ENCODE measurements at regions not wholly inside any gene's neighbourhood (a gene's known extent, or its start where the extent isn't known, plus 50 kb on each side); places are given as distances from the start of the nearest gene placed in this dataset.
"Not testable (repeated sequence)": the region's sequence is repeated elsewhere in the genome, so short reads cannot be mapped to it uniquely, and the experiment has no call there.

DNA sequence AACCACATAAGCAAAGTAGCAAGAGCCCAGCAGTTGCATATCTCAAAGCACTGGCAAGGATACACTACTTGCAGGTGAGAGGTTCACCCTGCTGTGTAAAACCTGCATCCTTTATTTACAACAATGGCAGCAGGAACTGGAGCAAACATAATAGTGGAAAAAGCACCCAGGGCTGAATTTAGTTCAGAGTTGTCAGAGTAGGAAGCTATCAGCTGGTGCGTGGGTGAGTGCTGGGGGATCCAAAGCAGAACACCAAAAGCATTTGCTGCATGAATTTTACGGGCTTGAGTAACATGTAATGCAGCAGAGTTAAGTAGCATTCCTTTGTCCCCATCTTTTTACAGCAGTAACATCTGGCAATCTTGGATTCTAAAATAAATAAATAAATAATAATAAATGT, 73.5 kb upstream of the SRD5A2 start:
- intact Hi-C loops (cut with DNase I; ENCODE audit: low total_unique reads), result no loop called here
- 75 to 79% methylated on average over 2 of the region's 2 CpGs for WGBS, 2 donors
- Histone ChIP-seq H3K9me3 (no peaks in the 10 kb centered on the region), H3K27me3 (no peaks in the 10 kb centered on the region), H3K27ac (no peak overlapping the region), H3K36me3 (ENCODE audit: low read depth, missing control alignments) (no peaks in the 10 kb centered on the region), H3K4me1 (no peaks in the 10 kb centered on the region), H3K4me3 (no peak overlapping the region)
- TF ChIP-seq, protein P1, sequence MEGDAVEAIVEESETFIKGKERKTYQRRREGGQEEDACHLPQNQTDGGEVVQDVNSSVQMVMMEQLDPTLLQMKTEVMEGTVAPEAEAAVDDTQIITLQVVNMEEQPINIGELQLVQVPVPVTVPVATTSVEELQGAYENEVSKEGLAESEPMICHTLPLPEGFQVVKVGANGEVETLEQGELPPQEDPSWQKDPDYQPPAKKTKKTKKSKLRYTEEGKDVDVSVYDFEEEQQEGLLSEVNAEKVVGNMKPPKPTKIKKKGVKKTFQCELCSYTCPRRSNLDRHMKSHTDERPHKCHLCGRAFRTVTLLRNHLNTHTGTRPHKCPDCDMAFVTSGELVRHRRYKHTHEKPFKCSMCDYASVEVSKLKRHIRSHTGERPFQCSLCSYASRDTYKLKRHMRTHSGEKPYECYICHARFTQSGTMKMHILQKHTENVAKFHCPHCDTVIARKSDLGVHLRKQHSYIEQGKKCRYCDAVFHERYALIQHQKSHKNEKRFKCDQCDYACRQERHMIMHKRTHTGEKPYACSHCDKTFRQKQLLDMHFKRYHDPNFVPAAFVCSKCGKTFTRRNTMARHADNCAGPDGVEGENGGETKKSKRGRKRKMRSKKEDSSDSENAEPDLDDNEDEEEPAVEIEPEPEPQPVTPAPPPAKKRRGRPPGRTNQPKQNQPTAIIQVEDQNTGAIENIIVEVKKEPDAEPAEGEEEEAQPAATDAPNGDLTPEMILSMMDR (IDR thresholded peaks at IDR 0.05), result no peak
- no peak for TF ChIP-seq POLR2A (IDR thresholded peaks at IDR 0.05)
- DNase-seq, result no peak

DNA sequence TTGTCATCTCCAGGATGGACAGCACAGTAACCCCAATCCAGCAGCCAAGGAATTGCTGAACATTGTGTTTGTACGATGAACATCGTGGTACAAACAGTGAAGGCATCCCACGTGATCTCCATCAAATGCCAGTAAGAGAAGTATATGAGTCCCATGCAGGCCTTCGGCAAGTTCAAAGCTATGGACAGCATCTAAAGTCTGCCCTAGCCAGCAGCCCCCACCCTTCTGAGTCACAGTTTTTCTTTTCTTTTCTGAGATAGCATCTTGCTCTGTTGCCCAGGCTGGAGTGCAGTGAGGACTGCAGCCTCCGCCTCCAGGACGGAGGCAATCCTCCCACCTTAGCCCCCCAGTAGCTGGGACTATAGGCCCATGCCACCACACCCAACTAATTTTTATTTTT, 71.0 kb upstream of the SRD5A2 start:
- Histone ChIP-seq H3K36me3 (ENCODE audit: low read depth, missing control alignments) (no peaks in the 10 kb centered on the region), H3K4me3 (no peak overlapping the region), H3K9me3 (no peaks in the 10 kb centered on the region), H3K27me3 (no peaks in the 10 kb centered on the region), H3K4me1 (no peaks in the 10 kb centered on the region), H3K27ac (no peak overlapping the region)
- intact Hi-C loops (cut with DNase I; ENCODE audit: low total_unique reads), result no loop called here
- TF ChIP-seq, protein P1 (IDR thresholded peaks at IDR 0.05), result no peak
- TF ChIP-seq POLR2A (IDR thresholded peaks at IDR 0.05), result no peak
- 95 to 98% methylated on average over 6 of the region's 6 CpGs for WGBS, 2 donors
- no peak for DNase-seq

DNA sequence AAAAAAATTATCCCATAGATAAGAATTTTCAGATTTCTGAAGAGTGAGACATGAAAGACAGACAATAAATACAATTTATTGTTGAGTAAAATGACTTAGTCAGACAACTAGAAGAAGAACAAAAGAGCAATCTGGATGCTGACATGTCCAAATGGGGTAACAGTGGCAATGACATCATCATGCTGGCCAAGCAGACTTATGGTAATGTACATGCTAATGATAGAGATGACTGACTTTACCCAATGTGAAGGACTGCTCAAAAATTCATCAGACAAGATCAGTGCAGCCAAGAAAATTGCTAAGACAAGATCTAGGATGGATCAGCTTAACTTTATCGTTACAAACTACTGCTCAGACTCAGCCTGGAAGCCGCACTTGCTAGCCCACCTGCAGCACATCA, 70.5 kb upstream of the SRD5A2 start:
- Histone ChIP-seq H3K9me3 (no peaks in the 10 kb centered on the region), H3K27me3 (no peaks in the 10 kb centered on the region), H3K4me3 (no peak overlapping the region), H3K4me1 (no peaks in the 10 kb centered on the region), H3K36me3 (ENCODE audit: low read depth, missing control alignments) (no peaks in the 10 kb centered on the region), H3K27ac (no peak overlapping the region)
- DNase-seq, result no peak
- TF ChIP-seq, protein P1 (IDR thresholded peaks at IDR 0.05), result no peak
- no peak for TF ChIP-seq POLR2A (IDR thresholded peaks at IDR 0.05)
- intact Hi-C loops (cut with DNase I; ENCODE audit: low total_unique reads), result no loop called here
- 75 to 88% methylated on average over 1 to 2 of the region's 2 CpGs for WGBS, 2 donors

DNA sequence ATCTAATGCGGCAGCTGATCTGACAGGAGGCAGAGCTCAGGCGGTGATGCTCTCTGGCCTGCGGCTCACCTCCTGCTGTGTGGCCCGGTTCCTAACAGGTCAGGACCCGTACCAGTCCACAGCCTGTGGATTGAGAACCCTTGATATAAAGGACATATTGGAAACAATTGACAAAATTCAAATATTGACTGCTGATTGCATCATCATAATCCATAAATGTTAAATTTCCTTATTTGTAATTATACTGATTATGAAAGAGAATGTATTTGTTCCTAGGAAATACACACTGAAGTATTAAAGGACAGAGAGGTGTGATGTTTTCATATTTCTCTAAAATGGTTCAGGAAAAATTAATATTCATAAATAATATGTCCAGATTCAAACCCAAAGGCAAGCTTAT, 63.8 kb upstream of the SRD5A2 start:
- H3K27ac ChIP-seq, result no peak overlapping the region
- H3K4me3 ChIP-seq, result no peak overlapping the region
- intact Hi-C loops (cut with DNase I; ENCODE audit: low total_unique reads), result no loop called here
- no peaks in the 10 kb centered on the region for H3K9me3 ChIP-seq
- WGBS, 2 donors, result 76 to 84% methylated on average over 5 of the region's 5 CpGs
- no peaks in the 10 kb centered on the region for H3K36me3 ChIP-seq (ENCODE audit: low read depth, missing control alignments)
- TF ChIP-seq, protein P1 (IDR thresholded peaks at IDR 0.05), result no peak
- no peak for TF ChIP-seq POLR2A (IDR thresholded peaks at IDR 0.05)
- no peak for DNase-seq
- no peaks in the 10 kb centered on the region for H3K27me3 ChIP-seq
- no peaks in the 10 kb centered on the region for H3K4me1 ChIP-seq

DNA sequence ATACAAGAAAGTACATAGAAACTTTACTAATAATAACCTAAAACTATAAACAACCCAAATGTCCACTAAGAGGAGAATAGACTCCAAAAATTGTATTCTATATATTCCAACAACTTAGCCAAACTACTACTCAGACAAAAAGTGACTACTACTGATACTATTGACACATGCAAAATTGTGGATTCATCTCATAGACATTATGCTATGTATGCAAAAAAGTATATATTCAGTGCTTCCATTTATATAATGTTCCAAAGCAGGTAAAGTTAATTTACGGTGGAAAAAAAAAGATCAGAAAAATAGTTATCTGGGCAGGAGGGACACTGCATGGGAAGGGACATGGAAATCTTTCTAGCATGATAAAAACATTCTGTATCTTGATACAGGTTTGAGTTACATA, 62.0 kb upstream of the SRD5A2 start:
- Histone ChIP-seq H3K27ac (no peak overlapping the region), H3K9me3 (no peaks in the 10 kb centered on the region), H3K4me1 (no peaks in the 10 kb centered on the region), H3K4me3 (no peak overlapping the region), H3K36me3 (ENCODE audit: low read depth, missing control alignments) (no peaks in the 10 kb centered on the region), H3K27me3 (no peaks in the 10 kb centered on the region)
- intact Hi-C loops (cut with DNase I; ENCODE audit: low total_unique reads), result no loop called here
- TF ChIP-seq POLR2A (IDR thresholded peaks at IDR 0.05), result no peak
- TF ChIP-seq, protein P1 (IDR thresholded peaks at IDR 0.05), result no peak
- WGBS, 2 donors, result 93 to 96% methylated on average over 1 of the region's 1 CpG
- DNase-seq, result no peak

DNA sequence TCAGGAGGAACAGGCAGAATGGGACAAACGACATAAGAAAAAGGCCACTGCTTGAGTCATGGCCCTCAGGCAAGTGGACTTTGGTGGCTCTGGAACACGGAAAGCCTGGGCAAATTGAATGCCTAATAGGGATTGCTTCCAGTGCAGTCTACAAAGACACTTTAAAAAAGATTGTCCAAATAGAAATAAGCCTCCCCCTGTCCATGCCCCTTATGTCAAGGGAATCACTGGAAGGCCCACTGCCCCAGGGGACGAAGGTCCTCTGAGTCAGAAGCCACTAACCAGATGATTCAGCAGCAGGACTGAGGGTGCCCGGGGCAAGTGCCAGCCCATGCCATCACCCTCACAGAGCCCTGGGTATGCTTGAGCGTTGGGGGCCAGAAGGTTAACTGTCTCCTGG, 51.5 kb upstream of the SRD5A2 start:
- intact Hi-C loops (cut with DNase I; ENCODE audit: low total_unique reads), result not testable (repeated sequence)
- WGBS, 2 donors, result 45 to 60% methylated on average over 5 of the region's 5 CpGs

More for the DNA sequence above, 51.5 kb upstream of the SRD5A2 start:
- DNase-seq; H3K27me3 ChIP-seq; H3K9me3 ChIP-seq; H3K36me3 ChIP-seq (ENCODE audit: low read depth, missing control alignments); H3K4me1 ChIP-seq; H3K4me3 ChIP-seq; H3K27ac ChIP-seq: not testable (repeated sequence)

Data from testis (tissue), 2 donors.